VCaP (cell line): ENCODE measurements at regions not wholly inside any gene's neighbourhood (a gene's known extent, or its start where the extent isn't known, plus 50 kb on each side); places are given as distances from the start of the nearest gene placed in this dataset.

Experiments
- H3K27ac ChIP-seq: fragments of 450-650 bp; 2 replicates; pipeline ENCODE4 v1.5.1; 2017
- CTCF ChIP-seq: fragments of 450-650 bp; conservative IDR thresholded peaks from 2 replicates; pipeline ENCODE4 v1.5.1; 2017; ENCODE audit warnings: mild to moderate bottlenecking, moderate library complexity

DNA sequence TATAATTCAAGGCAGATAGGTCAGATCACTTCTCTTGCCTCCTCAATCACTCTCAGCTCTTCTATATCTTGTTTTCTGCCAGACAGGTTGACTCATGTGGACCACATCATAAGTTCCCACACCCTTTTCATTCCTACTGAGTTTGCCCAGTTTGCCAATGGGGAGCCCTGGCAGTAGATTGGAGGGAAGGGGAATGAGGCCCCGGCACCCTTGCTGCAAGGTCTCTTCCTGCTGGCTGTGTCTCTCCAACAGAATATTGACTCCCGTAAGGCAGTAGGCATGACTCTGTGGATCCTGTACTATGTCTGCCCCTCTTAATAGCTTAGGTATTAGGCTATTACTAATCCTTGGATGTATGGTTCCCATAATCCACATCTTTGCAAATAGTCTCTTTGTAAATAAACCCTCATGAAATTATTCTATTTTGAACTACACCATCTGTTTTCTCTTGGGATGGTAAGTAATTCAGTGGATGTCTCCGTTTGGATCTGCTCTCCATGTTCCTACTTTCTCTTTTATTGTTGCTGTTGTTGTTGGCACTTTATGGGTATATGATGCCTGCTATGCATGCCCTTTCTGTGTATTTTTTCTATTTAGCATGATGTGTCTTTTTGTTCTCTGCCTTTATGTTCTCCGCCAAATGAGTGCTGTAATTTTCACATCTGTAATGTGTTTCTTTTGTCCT, 65.5 kb upstream of the DCBLD2 start:
- no peak for TF ChIP-seq CTCF
- H3K27ac ChIP-seq, result no peak overlapping the region

GRCh38 chr3:98966434-98966833, 64.9 kb upstream of the DCBLD2 start:
- no peak for TF ChIP-seq CTCF
- H3K27ac ChIP-seq, result no peak overlapping the region

DNA sequence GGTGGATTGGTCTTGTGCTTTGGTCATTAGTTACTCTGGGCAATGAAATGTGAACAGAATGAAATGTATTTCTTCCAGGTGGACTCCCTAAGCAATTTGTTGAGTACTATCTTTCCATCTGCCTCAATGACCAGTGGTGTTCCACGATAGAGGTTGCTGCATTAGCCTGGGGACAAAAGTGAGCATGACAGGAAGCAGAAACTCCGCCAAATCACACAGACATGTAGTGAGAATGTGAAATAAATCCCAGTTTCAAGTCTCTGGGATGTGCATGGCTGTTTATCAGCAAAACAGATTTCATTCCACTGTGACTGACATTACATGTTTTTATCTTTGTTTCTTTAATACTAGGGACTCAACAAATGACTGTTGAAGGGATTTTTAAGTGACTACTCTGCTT, 63.3 kb upstream of the DCBLD2 start:
- TF ChIP-seq CTCF, result no peak
- H3K27ac ChIP-seq, result no peak overlapping the region

GRCh38 chr3:98963546-98963945, 62.1 kb upstream of the DCBLD2 start:
- no peak for TF ChIP-seq CTCF
- no peak overlapping the region for H3K27ac ChIP-seq

DNA sequence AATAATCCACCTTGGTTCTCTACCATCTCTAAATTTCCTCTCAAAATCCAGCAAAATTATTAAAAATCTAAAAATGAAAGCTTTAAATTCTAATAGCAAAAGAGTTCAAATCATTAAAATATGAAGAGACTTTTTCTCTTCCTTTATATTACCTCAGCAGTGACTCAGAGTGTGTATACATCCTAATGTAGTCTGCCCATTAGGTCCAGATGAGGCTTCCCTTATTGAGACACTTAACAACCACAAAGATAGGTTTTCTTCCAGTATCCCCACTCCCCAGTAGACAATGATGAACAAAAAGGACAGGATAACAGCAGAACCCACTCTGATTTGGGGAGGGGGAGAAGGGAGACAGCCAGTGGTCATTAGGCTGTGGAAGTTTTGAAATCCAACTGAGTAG, 61.5 kb upstream of the DCBLD2 start:
- no peak overlapping the region for H3K27ac ChIP-seq
- TF ChIP-seq CTCF, result no peak

- no peak overlapping the region for H3K27ac ChIP-seq
- TF ChIP-seq CTCF, result no peak
Measured at GRCh38 chr3:98962189-98962930, 60.9 kb upstream of the DCBLD2 start.

- TF ChIP-seq CTCF, result no peak
- no peak overlapping the region for H3K27ac ChIP-seq
Measured at GRCh38 chr3:98961161-98962155, 60.0 kb upstream of the DCBLD2 start.
